Uterus (tissue), 2 donors: ENCODE measurements at regions not wholly inside any gene's neighbourhood (a gene's known extent, or its start where the extent isn't known, plus 50 kb on each side); places are given as distances from the start of the nearest gene placed in this dataset.

Experiments
- CTCF ChIP-seq, 4 experiments: fragments of 200-600 bp in 2 of 4; fragments of 450-650 bp in 2 of 4; sonication (generic) in 2 of 4; IDR thresholded peaks; one replicate each; pipeline ENCODE4 v1.5.1; 2016 to 2019; ENCODE audit warnings: antibody characterized with exemption in 4 of 4, mild to moderate bottlenecking in 2 of 4, moderate library complexity in 1 of 4
- POLR2A ChIP-seq, 2 donors: fragments of 450-650 bp; IDR thresholded peaks; one replicate each; pipeline ENCODE4 v1.6.1; 2016; ENCODE audit warnings: antibody characterized with exemption in 2 of 2, mild to moderate bottlenecking in 1 of 2, moderate library complexity in 1 of 2

- no peak for TF ChIP-seq CTCF (IDR thresholded peaks at IDR 0.05)
- TF ChIP-seq POLR2A (IDR thresholded peaks at IDR 0.05): no peak
Observed at GRCh38 chrX:155747520-155747919, 133.6 kb upstream of the VAMP7 start.
